ENCODE measurements at regions not wholly inside any gene's neighbourhood (a gene's known extent, or its start where the extent isn't known, plus 50 kb on each side); places are given as distances from the start of the nearest gene placed in this dataset.

- TF ChIP-seq CTCF (IDR thresholded peaks at IDR 0.05; ENCODE audit: low read depth, low read length, missing input control) (no peak), RAD21 (IDR thresholded peaks at IDR 0.05) (no peak), TAF1 (conservative IDR thresholded peaks at IDR 0.05) (no peak)
Measured at GRCh38 chr11:122269824-122270223, 153.8 kb upstream of the BLID start.
